ENCODE measurements at regions not wholly inside any gene's neighbourhood (a gene's known extent, or its start where the extent isn't known, plus 50 kb on each side); places are given as distances from the start of the nearest gene placed in this dataset.

GRCh38 chr2:41903474-41904135 lies 144.2 kb upstream of the PKDCC start:
- DNase-seq: no peak

- no peak for DNase-seq
Observed at GRCh38 chr2:41904459-41904858, 143.4 kb upstream of the PKDCC start.

- DNase-seq: no peak
Observed at GRCh38 chr2:41905597-41906337, 142.1 kb upstream of the PKDCC start.

DNA sequence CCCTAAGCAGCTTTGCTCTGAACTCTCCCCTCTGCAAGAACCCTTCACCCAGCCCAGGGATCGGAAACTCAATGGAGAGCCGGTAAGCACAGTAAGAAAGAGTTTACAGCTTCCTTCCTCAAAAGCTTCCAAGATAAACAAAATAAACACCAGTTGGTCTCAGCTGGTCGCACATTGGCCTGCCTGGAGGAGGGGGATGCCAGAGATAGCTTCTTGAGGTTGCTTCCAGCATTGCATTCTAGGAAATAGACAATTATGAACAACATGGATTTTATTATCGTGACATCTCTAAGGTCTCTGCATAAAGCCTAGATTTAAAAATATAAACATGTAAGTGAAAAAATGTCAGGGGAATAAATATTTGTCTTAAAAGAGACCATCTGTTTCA lies 141.5 kb upstream of the PKDCC start:
- DNase-seq: no peak

DNA sequence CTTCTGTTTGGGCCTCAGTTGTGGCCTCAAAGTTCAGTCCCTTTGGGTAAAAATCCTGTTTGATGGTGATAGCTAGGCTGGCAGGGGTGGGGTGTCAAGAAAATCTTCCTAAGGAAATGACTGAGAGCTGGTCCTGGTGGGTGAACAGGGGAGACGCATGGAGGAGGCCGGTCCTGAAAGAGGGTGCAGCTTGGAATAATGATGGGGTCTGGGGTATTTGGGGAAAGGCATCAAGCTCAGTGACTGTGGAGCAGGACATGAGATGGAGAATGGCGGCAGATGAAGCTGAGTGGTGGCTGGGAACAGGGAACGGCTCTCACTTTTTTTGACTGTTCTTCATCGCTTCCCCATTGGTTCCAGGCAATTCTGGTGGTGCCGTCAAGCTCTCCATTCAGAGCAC lies 140.7 kb upstream of the PKDCC start:
- no peak for DNase-seq

DNA sequence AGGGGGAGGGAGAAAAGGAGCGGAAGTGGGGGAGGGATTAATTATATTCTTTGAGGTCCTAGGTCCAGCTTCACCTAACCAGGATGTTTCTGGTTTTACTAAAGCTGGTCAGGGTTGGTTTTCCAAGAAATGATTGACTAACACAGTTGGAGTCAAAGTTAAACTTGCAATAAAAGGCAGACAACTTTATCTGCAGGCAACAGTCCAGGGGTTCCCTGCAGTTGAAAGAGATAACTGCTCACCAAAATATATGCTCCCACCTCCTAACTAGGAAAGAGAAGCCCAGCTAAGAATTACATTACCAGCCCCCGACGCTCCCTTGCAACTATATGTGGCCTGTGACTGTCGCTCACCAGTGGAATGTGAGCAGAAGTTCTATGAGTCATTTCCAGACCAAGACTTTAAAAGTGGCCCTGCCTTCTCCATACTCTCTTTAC lies 140.0 kb upstream of the PKDCC start:
- no peak for DNase-seq

DNA sequence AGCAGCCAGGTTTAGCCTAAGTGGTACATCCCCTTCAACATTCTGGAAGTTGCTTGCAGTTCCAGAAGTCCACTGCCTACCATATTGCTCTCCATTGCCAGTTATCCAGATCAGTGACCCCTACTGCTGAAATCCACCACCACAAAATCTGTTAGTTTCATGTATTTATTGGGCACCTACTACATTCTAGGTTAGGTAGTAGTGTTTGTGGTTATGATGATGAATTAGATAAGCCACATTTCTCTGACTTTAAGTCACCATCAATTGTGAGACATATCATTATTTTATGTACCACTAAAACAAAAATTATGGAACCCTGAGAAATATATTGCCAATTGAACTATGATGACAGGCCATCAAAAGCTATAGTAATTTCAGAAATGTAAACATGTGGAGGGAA lies 139.5 kb upstream of the PKDCC start:
- no peak for DNase-seq

- no peak for DNase-seq
Observed at GRCh38 chr2:41909584-41909983, 138.2 kb upstream of the PKDCC start.

DNA sequence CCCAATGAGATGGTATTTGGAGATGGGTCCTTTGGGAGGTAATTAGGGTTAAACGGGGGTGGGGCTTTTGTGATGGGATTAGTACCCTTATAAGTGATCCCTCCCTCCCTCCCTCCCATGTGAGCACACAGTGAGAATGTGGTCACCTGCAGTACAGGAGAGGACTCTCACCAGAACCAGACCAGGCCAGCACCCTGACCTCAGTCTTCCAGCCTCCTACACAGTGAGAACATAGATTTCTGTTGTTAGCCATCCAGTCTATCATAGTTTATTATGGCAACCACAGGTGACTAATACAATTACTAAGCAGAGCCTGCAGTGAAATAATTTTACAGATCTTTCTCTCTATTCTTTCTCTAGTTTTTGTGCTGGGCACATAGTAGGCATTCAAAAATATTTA lies 137.7 kb upstream of the PKDCC start:
- no peak for DNase-seq

DNA sequence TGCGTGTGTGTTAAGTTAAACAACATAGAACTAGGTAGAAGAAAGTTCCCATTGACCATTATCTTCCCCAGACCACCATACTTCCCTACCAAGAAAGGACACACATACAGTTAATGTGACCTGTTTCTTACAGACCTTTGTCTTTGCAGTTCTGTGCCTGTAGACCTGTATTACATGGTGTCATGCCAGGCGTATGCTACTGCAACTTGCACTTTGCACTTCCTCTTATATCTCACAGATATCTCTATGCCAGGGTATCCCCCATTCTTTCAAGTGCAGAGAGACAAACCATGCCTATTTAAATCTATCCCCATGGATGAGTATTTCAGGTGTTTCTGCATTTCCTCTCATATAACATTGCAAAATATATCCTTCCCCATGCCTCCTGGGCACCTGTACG lies 136.8 kb upstream of the PKDCC start:
- DNase-seq: no peak

GRCh38 chr2:41912337-41912736 lies 135.5 kb upstream of the PKDCC start:
- no peak for DNase-seq

GRCh38 chr2:41912776-41913175 lies 135.0 kb upstream of the PKDCC start:
- DNase-seq: no peak

DNA sequence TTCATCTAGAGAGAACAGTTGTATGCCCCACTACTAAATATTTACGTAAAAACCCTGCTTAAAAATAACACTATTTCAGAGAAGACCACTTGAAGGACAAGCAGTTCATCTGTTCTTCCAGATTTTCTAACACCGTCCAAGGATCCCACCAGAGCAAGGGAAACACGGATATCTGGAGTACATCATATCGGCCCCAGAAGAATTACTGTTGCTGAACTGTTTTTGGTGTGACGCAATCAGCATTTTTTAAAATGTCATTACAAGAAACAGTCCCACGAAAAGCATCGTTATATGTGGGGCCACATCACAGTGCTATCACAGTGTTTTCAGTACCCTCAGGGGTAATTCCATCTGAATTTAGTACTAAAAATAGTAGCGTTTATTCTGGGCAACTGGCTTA lies 134.5 kb upstream of the PKDCC start:
- DNase-seq: no peak

DNA sequence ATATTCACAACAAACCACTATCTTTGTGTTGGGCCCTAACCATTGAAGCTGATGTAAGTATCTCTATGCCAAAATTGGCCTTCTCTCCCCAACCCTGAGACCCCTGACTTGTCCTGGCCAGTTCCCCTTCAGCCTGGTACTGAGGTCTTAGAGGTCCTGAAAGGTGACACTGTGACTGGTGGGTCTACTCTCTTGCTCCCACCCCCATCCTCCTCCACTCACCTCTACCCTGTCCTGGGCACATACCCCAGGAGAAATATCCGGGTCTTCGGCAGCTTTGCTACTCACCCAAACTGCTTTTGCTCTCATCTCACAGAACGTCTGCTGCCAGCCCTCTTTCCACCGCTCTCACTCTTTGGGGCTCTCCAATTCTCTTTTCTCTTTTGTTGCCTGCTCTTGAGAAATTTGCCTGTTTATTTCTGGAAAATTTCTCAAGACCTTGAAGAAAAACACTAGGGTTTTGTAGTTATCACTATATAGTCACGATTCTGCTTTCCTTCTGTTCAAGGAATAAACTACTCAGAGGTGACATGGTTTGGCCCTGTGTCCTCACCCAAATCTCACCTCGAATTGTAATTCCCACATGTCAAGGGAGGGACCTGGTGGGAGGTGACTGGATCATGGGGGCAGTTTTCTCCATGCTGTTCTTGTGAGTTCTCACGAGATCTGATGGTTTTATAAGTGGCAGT lies 133.8 kb upstream of the PKDCC start:
- DNase-seq: no peak

DNA sequence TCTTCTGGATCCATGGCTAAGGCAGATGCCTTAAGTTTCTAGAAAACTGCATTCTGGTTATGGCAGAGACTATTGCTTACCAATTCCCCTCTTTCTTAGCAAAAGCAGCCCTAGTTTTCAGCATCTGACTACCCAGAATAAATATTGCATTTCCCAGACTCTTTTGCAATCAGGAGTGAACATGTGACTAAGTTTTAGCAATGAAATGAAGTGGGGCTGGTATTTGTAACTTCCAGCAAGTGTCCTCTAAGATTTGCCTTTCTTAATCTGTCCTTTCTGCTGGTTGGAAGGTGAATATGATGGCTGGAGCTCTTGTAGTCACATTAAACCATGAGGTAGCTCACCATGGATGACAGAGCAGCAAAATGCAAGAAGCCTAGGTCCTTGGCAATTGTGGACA lies 132.9 kb upstream of the PKDCC start:
- DNase-seq: no peak

DNA sequence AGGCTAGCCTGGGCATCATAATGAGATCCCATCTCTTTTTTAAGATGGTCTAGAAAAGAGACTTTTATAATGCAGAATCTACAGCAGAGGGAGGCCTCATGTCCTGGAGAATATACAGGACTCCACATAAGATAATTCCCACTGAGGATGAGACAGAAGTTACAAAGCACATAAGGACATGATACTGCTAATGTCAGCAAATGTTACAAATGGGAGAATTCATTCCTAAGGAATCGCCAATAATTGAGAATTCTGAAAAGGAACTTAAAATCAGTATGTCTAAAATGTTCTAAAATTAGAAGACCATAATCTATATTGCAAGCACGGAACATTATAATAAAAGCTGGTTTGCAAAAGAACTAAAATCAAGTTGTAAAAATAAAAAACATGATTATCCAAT lies 131.6 kb upstream of the PKDCC start:
- DNase-seq: no peak

GRCh38 chr2:41917587-41917986 lies 130.2 kb upstream of the PKDCC start:
- no peak for DNase-seq

DNA sequence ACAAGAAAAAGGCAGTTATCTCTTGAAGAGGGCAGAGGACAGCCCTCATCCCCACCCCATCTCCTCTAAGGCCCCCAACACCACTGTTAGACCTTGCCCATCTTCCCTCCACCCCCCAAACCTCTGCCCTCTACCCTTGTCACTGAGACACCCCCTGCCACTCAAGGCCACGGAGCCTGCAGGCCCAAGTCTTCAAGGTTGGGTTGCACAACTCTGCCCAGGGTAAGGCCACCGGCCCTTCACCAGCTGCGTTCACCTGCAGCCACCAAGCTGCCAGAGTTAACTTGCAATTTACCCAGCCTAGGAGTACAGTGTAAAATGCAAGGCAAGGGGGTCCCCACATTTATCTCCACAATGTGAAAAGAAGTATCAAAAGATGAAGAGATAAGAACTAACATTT lies 128.7 kb upstream of the PKDCC start:
- no peak for DNase-seq

GRCh38 chr2:41920181-41920580 lies 127.6 kb upstream of the PKDCC start:
- no peak for DNase-seq

DNA sequence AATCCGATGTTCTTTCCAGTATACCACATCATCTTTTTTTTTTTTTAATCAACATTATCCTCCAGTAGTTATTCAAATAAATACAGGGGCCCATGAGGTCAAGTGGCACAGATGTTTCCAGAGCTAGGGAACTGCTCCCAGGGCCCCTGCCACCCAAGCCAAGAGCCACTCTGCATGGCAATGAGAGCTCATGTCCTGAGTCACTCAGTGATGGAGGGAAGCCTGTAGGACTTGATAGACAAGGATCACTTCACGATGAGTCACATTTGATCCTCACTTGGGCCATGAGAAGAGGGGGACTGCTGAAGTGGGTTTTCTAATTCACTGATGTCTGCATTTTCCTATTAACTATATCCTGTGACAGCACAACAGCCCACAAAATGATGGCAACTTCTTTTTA lies 127.0 kb upstream of the PKDCC start:
- DNase-seq: no peak

DNA sequence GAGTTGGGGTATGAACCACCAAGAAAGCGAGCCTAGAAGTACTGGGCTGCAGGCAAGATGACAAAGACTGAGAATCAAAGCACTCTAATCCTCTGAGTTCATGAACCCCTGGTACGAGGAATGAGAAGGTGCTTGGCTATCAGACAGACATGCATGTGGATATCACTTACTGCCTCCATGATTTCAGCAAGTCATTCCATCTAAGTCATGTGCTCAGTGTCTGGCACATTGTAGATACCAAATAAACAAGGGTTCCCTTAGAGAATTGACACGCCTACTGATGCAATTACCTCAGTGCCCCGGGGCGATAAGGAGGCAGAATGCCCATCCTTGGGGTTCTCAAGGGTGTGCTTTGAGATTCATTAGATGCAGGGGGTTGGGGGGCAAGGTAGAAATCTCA lies 125.6 kb upstream of the PKDCC start:
- DNase-seq: no peak

DNA sequence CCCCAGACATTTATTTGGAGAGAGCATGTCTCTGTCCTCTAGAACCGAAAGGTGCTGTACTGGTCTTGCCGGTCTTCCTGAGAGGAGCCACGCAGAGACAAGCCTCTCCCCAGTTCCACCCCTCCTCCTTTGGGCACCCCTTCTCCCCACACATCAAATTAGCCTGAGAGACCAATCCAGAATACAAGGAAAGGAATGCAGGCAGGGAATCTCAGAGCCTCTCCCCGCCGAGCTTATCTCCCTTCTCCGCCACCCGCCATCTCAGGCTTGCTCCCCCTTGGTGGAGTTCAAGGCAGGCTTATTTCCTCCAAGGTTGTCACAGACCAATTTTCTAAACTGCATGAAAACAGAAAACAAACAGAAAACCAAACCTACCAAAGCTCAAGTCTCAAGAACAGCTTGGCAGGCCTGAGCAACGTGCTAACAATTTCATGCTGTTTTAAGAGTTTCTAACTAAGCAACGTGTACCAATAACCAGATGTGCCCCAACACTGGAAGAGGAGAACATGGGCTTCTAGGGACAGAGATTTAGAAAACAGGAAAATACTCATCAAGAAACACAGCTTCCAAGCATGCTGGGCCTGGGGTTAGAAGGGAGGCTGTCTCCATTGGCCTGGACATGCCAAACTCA lies 124.5 kb upstream of the PKDCC start:
- no peak for DNase-seq

- no peak for DNase-seq
Observed at GRCh38 chr2:41924024-41924423, 123.8 kb upstream of the PKDCC start.
